T-cell (primary cell): ENCODE measurements at regions not wholly inside any gene's neighbourhood (a gene's known extent, or its start where the extent isn't known, plus 50 kb on each side); places are given as distances from the start of the nearest gene placed in this dataset.

ENCODE experiments used
- ATAC-seq, 4 experiments: fragments of 200-7000 bp in 3 of 4; fragments of 150-1000 bp in 1 of 4; cut with Tn5 transposase; replicated peaks in 1 of 4; 1 replicate in 3 of 4; 2 replicates in 1 of 4; pipeline ENCODE4 v1.10.0; 2021; ENCODE audit warnings: moderate library complexity in 3 of 4, mild to moderate bottlenecking in 2 of 4, moderate number of reproducible peaks in 1 of 4
- CTCF ChIA-PET, 2 donors: fragments of 300-600 bp; sonication (Branson Sonifier 250); formaldehyde crosslinking; loops; one replicate each; lab custom pipeline; 2022; ENCODE audit warnings: antibody characterized with exemption in 2 of 2; lab: Charles Lee
- POLR2A ChIA-PET, 2 donors: fragments of 300-600 bp; sonication (Branson Sonifier 250); formaldehyde crosslinking; loops; one replicate each; lab custom pipeline; 2022; ENCODE audit warnings: antibody characterized with exemption in 2 of 2; lab: Charles Lee
- DNase-seq, 35 experiments: peaks; one replicate each; pipeline versions ENCODE4 v3.0.0 to v3.0.0-alpha.2; 2013 to 2023
- H3K27ac ChIP-seq: one replicate; pipeline ENCODE4 v1.5.1; 2013; ENCODE audit warnings: low read length
- H3K27me3 ChIP-seq, 2 experiments: replicated peaks in 1 of 2; 1 replicate in 1 of 2; 2 replicates in 1 of 2; pipeline versions ENCODE4 v1.6.1 to v1.7.0; 2013; ENCODE audit warnings: low read length in 1 of 2, mixed read lengths in 1 of 2; ENCODE audit not compliant: control insufficient read depth in 2 of 2, insufficient read depth in 2 of 2; ENCODE audit errors: extremely low read depth in 1 of 2
- H3K36me3 ChIP-seq, 2 donors: 1 replicate in 1 of 2; 2 replicates in 1 of 2; pipeline versions ENCODE4 v1.6.1 to v1.7.0; 2013; ENCODE audit warnings: low read length in 1 of 2; ENCODE audit not compliant: control insufficient read depth in 2 of 2, insufficient read depth in 1 of 2; ENCODE audit errors: extremely low read depth in 1 of 2
- H3K4me1 ChIP-seq, 2 experiments: 1 replicate in 1 of 2; 2 replicates in 1 of 2; pipeline versions ENCODE4 v1.6.1 to v1.7.0; 2013; ENCODE audit warnings: low read length in 2 of 2, mixed read lengths in 1 of 2; ENCODE audit not compliant: insufficient read depth in 2 of 2, control insufficient read depth in 1 of 2; ENCODE audit errors: extremely low read depth in 1 of 2
- H3K4me3 ChIP-seq, 2 donors: 1 replicate in 1 of 2; 2 replicates in 1 of 2; pipeline versions ENCODE4 v1.5.1 to v1.7.0; 2013; ENCODE audit warnings: mild to moderate bottlenecking in 2 of 2, low read length in 1 of 2, moderate library complexity in 1 of 2; ENCODE audit not compliant: control insufficient read depth in 1 of 2; ENCODE audit errors: extremely low read depth in 1 of 2
- H3K9me3 ChIP-seq: 2 replicates; pipeline ENCODE4 v1.7.0; 2013
- H3K27ac Mint-ChIP-seq, 2 donors: one replicate each; pipeline ENCODE4 v1.8.0; 2020 to 2021; ENCODE audit warnings: mild to moderate bottlenecking in 2 of 2, mixed read lengths in 2 of 2
- H3K27me3 Mint-ChIP-seq, 2 donors: one replicate each; pipeline ENCODE4 v1.8.0; 2021 to 2022; ENCODE audit warnings: mixed read lengths in 2 of 2
- H3K36me3 Mint-ChIP-seq: one replicate; pipeline ENCODE4 v1.8.0; 2021; ENCODE audit warnings: mixed read lengths
- H3K4me1 Mint-ChIP-seq, 3 donors: one replicate each; pipeline ENCODE4 v1.8.0; 2020 to 2022; ENCODE audit warnings: mixed read lengths in 3 of 3, mild to moderate bottlenecking in 1 of 3
- H3K4me3 Mint-ChIP-seq, 3 donors: one replicate each; pipeline ENCODE4 v1.8.0; 2020 to 2022; ENCODE audit warnings: mild to moderate bottlenecking in 3 of 3, mixed read lengths in 3 of 3, moderate library complexity in 3 of 3
- H3K9me3 Mint-ChIP-seq, 3 donors: one replicate each; pipeline ENCODE4 v1.8.0; 2020 to 2022; ENCODE audit warnings: mixed read lengths in 3 of 3
- WGBS: methylation state at CpG from one replicate; pipeline ENCODE4 v1.1.5; 2013; ENCODE audit warnings: missing lambda C conversion rate; ENCODE audit not compliant: insufficient coverage; 5-methylcytosine and 5-hydroxymethylcytosine counted together

DNA sequence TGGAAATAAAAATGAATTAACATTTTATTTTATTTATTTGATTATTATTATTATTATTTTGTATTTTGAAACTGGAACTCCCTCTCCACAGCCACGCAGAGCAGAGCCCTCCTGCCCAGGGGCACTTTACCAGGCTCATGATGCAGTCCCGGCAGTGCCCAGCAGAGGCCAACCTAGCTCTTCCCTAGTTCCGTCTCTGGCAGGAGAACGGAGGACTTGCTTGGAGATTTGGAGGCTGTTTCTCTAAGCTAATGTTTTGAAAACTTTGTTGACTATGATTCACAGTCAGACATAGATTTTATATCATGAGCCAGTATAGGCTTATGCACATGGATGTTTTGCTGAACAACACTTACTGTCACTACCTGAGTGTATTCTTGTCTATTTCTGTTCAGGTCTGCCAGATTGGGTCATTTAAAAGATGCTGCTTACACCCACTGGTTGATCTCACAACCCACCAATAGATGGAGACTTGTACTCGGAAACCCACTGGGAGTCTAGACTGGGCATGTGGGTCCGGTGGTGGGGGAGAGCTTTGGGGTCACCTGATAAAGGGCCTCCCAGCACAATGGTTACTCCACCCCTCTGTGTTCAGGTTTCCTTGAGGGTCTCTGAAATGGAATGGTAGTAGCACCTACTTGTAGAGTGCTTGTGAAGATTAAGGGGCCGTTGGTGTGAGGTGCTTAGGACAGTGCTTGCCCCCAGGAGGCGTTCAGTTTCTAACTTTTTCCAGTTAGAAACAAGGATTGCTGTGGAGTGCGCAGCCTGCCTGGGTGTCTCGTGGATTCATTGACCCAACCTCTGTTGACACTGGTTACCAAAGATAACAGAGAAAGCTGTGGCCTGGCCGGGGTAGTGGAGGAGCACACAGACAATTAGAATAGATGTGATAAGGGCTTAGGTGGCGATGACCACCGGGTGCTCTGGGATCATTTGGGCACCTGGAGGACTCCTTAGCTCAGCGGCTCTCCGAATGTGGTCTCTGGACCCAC, 177.3 kb downstream of the HAUS1 start:
- 73% methylated on average over 12 of the region's 15 CpGs for WGBS
- Histone ChIP-seq H3K27ac (no peak overlapping the region), H3K27me3 (no peaks in the 10 kb centered on the region), H3K36me3 (no peaks in the 10 kb centered on the region), H3K4me3 (no peak overlapping the region), H3K9me3 (no peaks in the 10 kb centered on the region), H3K4me1 (no peaks in the 10 kb centered on the region)
- no peaks in the 10 kb centered on the region for H3K27me3 Mint-ChIP-seq
- CTCF ChIA-PET = interaction anchor here (0.6 to 5.4 kb wide), 9 partner anchors 10 to 379 kb away, joined by 3 to 37 read pairs (median 6); partner anchors contain the start of gene LOXHD1 (in 2 of the 2)
- POLR2A ChIA-PET = interaction anchor here (0.6 to 1.4 kb wide), 2 partner anchors 10 to 108 kb away, joined by 5 to 6 read pairs; a partner anchor contains a TSS
- H3K9me3 Mint-ChIP-seq = no peaks in the 10 kb centered on the region
- H3K4me3 Mint-ChIP-seq = no peak overlapping the region
- peak; percentile 66 to 80 (median 75) for ATAC-seq
- peaks cover 9% of the 10 kb centered on the region for H3K36me3 Mint-ChIP-seq
- DNase-seq = peak in 34 of 35 experiments; percentile 8 to 65 (median 40)
- H3K27ac Mint-ChIP-seq = no peak overlapping the region
- peaks cover 15 to 25% (median 18%) of the 10 kb centered on the region in 3 donors for H3K4me1 Mint-ChIP-seq

GRCh38 chr18:46282177-46282570, 178.0 kb downstream of the HAUS1 start:
- ChIA-PET CTCF (interaction anchor here (0.7 to 5.4 kb wide), 8 partner anchors 10 to 379 kb away, joined by 4 to 37 read pairs (median 6); partner anchors contain the start of gene LOXHD1 (in 1 of the 2)), POLR2A (interaction anchor here in 1 of 2 donors (0.6 kb wide), 2 partner anchors 9 to 78 kb away, joined by 6 to 7 read pairs; no protein-coding TSS in a partner anchor)
- Mint-ChIP-seq H3K4me1 (peaks cover 15 to 21% (median 15%) of the 10 kb centered on the region in 3 donors), H3K27me3 (no peaks in the 10 kb centered on the region), H3K4me3 (no peak overlapping the region), H3K9me3 (no peaks in the 10 kb centered on the region), H3K36me3 (peaks cover 12% of the 10 kb centered on the region), H3K27ac (no peak overlapping the region)
- WGBS = 95% methylated on average over 4 of the region's 7 CpGs
- H3K27me3 ChIP-seq = no peaks in the 10 kb centered on the region
- DNase-seq (no peak), ATAC-seq (no peak)
- H3K36me3 ChIP-seq = no peaks in the 10 kb centered on the region
- H3K27ac ChIP-seq = no peak overlapping the region
- no peaks in the 10 kb centered on the region for H3K9me3 ChIP-seq
- no peak overlapping the region for H3K4me3 ChIP-seq
- H3K4me1 ChIP-seq = no peaks in the 10 kb centered on the region

GRCh38 chr18:46282646-46283045, 178.5 kb downstream of the HAUS1 start:
- Histone ChIP-seq H3K27me3 (no peaks in the 10 kb centered on the region), H3K4me1 (no peaks in the 10 kb centered on the region), H3K27ac (no peak overlapping the region), H3K4me3 (no peak overlapping the region), H3K9me3 (no peaks in the 10 kb centered on the region), H3K36me3 (no peaks in the 10 kb centered on the region)
- Mint-ChIP-seq H3K4me3 (no peak overlapping the region), H3K27ac (no peak overlapping the region), H3K9me3 (no peaks in the 10 kb centered on the region), H3K36me3 (peaks cover 11% of the 10 kb centered on the region), H3K4me1 (peaks cover 11 to 17% (median 12%) of the 10 kb centered on the region in 3 donors), H3K27me3 (no peaks in the 10 kb centered on the region)
- WGBS = 90% methylated on average over 3 of the region's 7 CpGs
- ChIA-PET CTCF (interaction anchor here (0.7 to 5.4 kb wide), 5 partner anchors 25 to 376 kb away, joined by 4 to 37 read pairs (median 7); partner anchors contain the start of gene LOXHD1 (in 1 of the 2)), POLR2A (interaction anchor here in 1 of 2 donors (0.6 kb wide), 1 partner anchor 78 kb away, joined by 7 read pairs; no protein-coding TSS in a partner anchor)
- DNase-seq = no peak
- ATAC-seq = no peak

DNA sequence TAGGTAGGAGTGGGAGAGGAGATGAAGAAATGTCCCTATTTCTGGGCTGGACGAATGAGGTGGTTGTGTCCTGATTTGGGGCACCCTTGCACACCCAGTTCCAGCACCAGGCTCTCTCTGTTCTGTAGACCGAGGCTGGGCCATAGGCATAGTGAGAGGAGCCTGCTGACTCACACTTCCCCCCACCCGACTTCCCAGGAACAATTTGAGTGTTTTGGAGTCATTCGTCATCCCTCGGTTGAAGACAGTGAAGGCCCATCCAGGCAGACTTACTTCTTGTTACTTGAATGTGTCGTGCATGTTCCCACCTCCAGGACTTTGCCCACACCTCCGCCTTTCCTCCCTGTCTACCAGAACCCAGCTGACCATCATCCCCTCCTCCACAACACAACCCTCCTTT, 179.1 kb downstream of the HAUS1 start:
- Histone ChIP-seq H3K4me3 (no peak overlapping the region), H3K9me3 (no peaks in the 10 kb centered on the region), H3K27me3 (no peaks in the 10 kb centered on the region), H3K36me3 (no peaks in the 10 kb centered on the region), H3K27ac (no peak overlapping the region), H3K4me1 (no peaks in the 10 kb centered on the region)
- DNase-seq (no peak), ATAC-seq (no peak)
- POLR2A ChIA-PET = no interaction called here
- CTCF ChIA-PET = interaction anchor here (1.0 to 5.4 kb wide), 4 partner anchors 135 to 375 kb away, joined by 7 to 37 read pairs (median 10); partner anchors contain the start of gene LOXHD1 (in 1 of the 2)
- no peaks in the 10 kb centered on the region for H3K27me3 Mint-ChIP-seq
- H3K9me3 Mint-ChIP-seq = no peaks in the 10 kb centered on the region
- H3K27ac Mint-ChIP-seq = no peak overlapping the region
- 80% methylated on average over 1 of the region's 7 CpGs for WGBS
- H3K36me3 Mint-ChIP-seq = peaks cover 9% of the 10 kb centered on the region
- H3K4me3 Mint-ChIP-seq = no peak overlapping the region
- peaks cover 5 to 11% (median 5%) of the 10 kb centered on the region in 3 donors for H3K4me1 Mint-ChIP-seq

- peaks cover under 1 to 5% (median 3%) of the 10 kb centered on the region in 3 donors for H3K4me1 Mint-ChIP-seq
- POLR2A ChIA-PET = no interaction called here
These were observed 179.7 kb downstream of the HAUS1 start for GRCh38 chr18:46283895-46284295.

GRCh38 chr18:46289463-46289862, 185.3 kb downstream of the HAUS1 start:
- ChIA-PET CTCF (no interaction called here), POLR2A (no interaction called here)
- 100% methylated on average over 3 of the region's 3 CpGs for WGBS
- DNase-seq (no peak), ATAC-seq (no peak)
- Mint-ChIP-seq H3K9me3 (no peaks in the 10 kb centered on the region), H3K36me3 (peaks cover 4% of the 10 kb centered on the region), H3K27ac (no peak overlapping the region), H3K4me3 (no peak overlapping the region), H3K4me1 (no peaks in the 10 kb centered on the region), H3K27me3 (no peaks in the 10 kb centered on the region)
- no peaks in the 10 kb centered on the region for H3K9me3 ChIP-seq
- H3K27me3 ChIP-seq = no peaks in the 10 kb centered on the region
- no peak overlapping the region for H3K27ac ChIP-seq
- no peaks in the 10 kb centered on the region for H3K4me1 ChIP-seq
- no peaks in the 10 kb centered on the region for H3K36me3 ChIP-seq
- H3K4me3 ChIP-seq = no peak overlapping the region

More at GRCh38 chr18:46283895-46284295, 179.7 kb downstream of the HAUS1 start:
- DNase-seq (no peak), ATAC-seq (no peak)
- Histone ChIP-seq H3K27me3 (no peaks in the 10 kb centered on the region), H3K4me3 (no peak overlapping the region), H3K4me1 (no peaks in the 10 kb centered on the region), H3K9me3 (no peaks in the 10 kb centered on the region), H3K27ac (no peak overlapping the region), H3K36me3 (no peaks in the 10 kb centered on the region)
- Mint-ChIP-seq H3K4me3 (no peak overlapping the region), H3K27me3 (no peaks in the 10 kb centered on the region), H3K27ac (no peak overlapping the region), H3K36me3 (peaks cover 9% of the 10 kb centered on the region), H3K9me3 (no peaks in the 10 kb centered on the region)
- WGBS = 80% methylated on average over 1 of the region's 4 CpGs
- CTCF ChIA-PET = interaction anchor here (1.9 to 5.4 kb wide), 2 partner anchors 374 kb away, joined by 7 to 37 read pairs; partner anchors contain the start of gene LOXHD1 (in 1 of the 2)
